ENCODE measurements at regions not wholly inside any gene's neighbourhood (a gene's known extent, or its start where the extent isn't known, plus 50 kb on each side); places are given as distances from the start of the nearest gene placed in this dataset.

- H3K4me1 ChIP-seq (ENCODE audit: insufficient read depth, low read length) = no peaks in the 10 kb centered on the region
- no peaks in the 10 kb centered on the region for H3K36me3 ChIP-seq (ENCODE audit: insufficient read depth, low read length)
- Mint-ChIP-seq H3K4me1 (ENCODE audit: low read depth, unreplicated experiment) (no peaks in the 10 kb centered on the region), H3K36me3 (ENCODE audit: low read depth, unreplicated experiment) (no peaks in the 10 kb centered on the region), H3K9me3 (ENCODE audit: unreplicated experiment) (no peaks in the 10 kb centered on the region), H3K4me3 (ENCODE audit: unreplicated experiment) (no peak overlapping the region), H3K27ac (ENCODE audit: unreplicated experiment) (no peak overlapping the region), H3K27me3 (ENCODE audit: low read depth, unreplicated experiment) (no peaks in the 10 kb centered on the region)
- FAIRE-seq = no peak
- H3K9me3 ChIP-seq (ENCODE audit: insufficient read depth, low read depth, low read length) = no peaks in the 10 kb centered on the region
- H3K27me3 ChIP-seq (ENCODE audit: insufficient read depth, low read length) = no peaks in the 10 kb centered on the region
- no peaks in the 10 kb centered on the region for H4K20me1 ChIP-seq (ENCODE audit: insufficient read depth, low read length)
- H2AFZ ChIP-seq (ENCODE audit: low read depth, low read length) = no peak overlapping the region
- H3K4me2 ChIP-seq (ENCODE audit: low read length) = no peak overlapping the region
- H3K27ac ChIP-seq (ENCODE audit: low read depth, low read length) = no peak overlapping the region
- H3K9ac ChIP-seq (ENCODE audit: low read length) = no peak overlapping the region
- DNase-seq (ENCODE audit: low read depth) = no peak
- no peaks in the 10 kb centered on the region for H3K79me2 ChIP-seq (ENCODE audit: insufficient read depth, low read length)
- H3K4me3 ChIP-seq (ENCODE audit: insufficient read depth, low read depth, low read length) = no peak overlapping the region
- TF ChIP-seq EZH2 (IDR thresholded peaks at IDR 0.05; ENCODE audit: insufficient read depth, low read length) = no peak
- TF ChIP-seq, protein P1, sequence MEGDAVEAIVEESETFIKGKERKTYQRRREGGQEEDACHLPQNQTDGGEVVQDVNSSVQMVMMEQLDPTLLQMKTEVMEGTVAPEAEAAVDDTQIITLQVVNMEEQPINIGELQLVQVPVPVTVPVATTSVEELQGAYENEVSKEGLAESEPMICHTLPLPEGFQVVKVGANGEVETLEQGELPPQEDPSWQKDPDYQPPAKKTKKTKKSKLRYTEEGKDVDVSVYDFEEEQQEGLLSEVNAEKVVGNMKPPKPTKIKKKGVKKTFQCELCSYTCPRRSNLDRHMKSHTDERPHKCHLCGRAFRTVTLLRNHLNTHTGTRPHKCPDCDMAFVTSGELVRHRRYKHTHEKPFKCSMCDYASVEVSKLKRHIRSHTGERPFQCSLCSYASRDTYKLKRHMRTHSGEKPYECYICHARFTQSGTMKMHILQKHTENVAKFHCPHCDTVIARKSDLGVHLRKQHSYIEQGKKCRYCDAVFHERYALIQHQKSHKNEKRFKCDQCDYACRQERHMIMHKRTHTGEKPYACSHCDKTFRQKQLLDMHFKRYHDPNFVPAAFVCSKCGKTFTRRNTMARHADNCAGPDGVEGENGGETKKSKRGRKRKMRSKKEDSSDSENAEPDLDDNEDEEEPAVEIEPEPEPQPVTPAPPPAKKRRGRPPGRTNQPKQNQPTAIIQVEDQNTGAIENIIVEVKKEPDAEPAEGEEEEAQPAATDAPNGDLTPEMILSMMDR (IDR thresholded peaks at IDR 0.05; ENCODE audit: insufficient read depth, low read depth, low read length) = no peak
Measured at GRCh38 chr18:41206341-41206830, 748.6 kb upstream of the PIK3C3 start.

DNA sequence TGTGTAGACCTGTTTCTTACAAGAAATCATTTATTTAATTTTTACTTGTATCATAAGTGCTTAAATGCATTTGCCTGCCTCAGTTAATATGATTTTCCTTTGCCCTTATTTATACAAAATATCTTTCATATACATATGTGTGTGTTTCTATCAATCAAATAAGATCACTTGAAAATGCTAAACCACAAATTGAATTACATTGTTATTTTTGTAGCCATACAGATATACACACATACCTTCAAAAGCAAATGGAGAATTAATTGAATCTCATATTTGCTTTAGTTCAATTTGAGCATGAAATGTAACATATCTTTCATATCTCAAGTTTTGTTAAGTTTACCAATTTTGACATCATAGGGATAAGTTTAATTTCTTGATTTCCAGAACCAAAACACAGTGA lies 755.8 kb upstream of the PIK3C3 start:
- H3K4me1 Mint-ChIP-seq (ENCODE audit: low read depth, unreplicated experiment) = no peaks in the 10 kb centered on the region
- TF ChIP-seq, protein P1 (IDR thresholded peaks at IDR 0.05; ENCODE audit: insufficient read depth, low read depth, low read length) = no peak
- TF ChIP-seq EZH2 (IDR thresholded peaks at IDR 0.05; ENCODE audit: insufficient read depth, low read length) = no peak
- no peaks in the 10 kb centered on the region for H3K79me2 ChIP-seq (ENCODE audit: insufficient read depth, low read length)
- H3K27ac ChIP-seq (ENCODE audit: low read depth, low read length) = no peak overlapping the region
- H3K27me3 ChIP-seq (ENCODE audit: insufficient read depth, low read length) = no peaks in the 10 kb centered on the region
- no peak overlapping the region for H3K27ac Mint-ChIP-seq (ENCODE audit: unreplicated experiment)
- no peaks in the 10 kb centered on the region for H4K20me1 ChIP-seq (ENCODE audit: insufficient read depth, low read length)
- no peak overlapping the region for H3K4me3 Mint-ChIP-seq (ENCODE audit: unreplicated experiment)
- no peaks in the 10 kb centered on the region for H3K9me3 ChIP-seq (ENCODE audit: insufficient read depth, low read depth, low read length)
- no peak overlapping the region for H3K4me3 ChIP-seq (ENCODE audit: insufficient read depth, low read depth, low read length)
- no peaks in the 10 kb centered on the region for H3K27me3 Mint-ChIP-seq (ENCODE audit: low read depth, unreplicated experiment)
- DNase-seq (ENCODE audit: low read depth) (no peak), FAIRE-seq (no peak)
- no peak overlapping the region for H3K9ac ChIP-seq (ENCODE audit: low read length)
- H3K4me1 ChIP-seq (ENCODE audit: insufficient read depth, low read length) = no peaks in the 10 kb centered on the region
- H2AFZ ChIP-seq (ENCODE audit: low read depth, low read length) = no peak overlapping the region
- H3K36me3 Mint-ChIP-seq (ENCODE audit: low read depth, unreplicated experiment) = no peaks in the 10 kb centered on the region
- H3K36me3 ChIP-seq (ENCODE audit: insufficient read depth, low read length) = no peaks in the 10 kb centered on the region
- no peaks in the 10 kb centered on the region for H3K9me3 Mint-ChIP-seq (ENCODE audit: unreplicated experiment)
- no peak overlapping the region for H3K4me2 ChIP-seq (ENCODE audit: low read length)

DNA sequence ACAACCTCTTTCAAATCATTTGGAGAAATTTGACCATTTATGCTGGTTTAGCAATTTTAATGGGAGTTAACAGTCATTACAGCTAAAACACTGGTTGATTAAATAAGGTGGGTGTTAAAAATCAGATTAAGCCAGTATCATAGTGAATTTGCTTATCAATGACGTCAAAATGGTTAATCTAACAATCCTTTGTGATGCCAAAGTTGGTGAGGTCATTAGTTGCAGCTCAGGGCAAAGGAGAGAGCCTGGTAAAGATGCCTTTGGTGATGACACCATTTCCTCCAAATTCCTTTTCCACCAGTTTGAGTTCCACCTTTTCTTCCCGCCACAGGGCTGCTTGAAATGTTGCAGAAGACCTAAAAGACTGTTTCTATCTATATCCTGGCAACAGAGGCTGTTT lies 757.1 kb upstream of the PIK3C3 start:
- H3K27ac Mint-ChIP-seq (ENCODE audit: unreplicated experiment) = no peak overlapping the region
- H3K9me3 Mint-ChIP-seq (ENCODE audit: unreplicated experiment) = no peaks in the 10 kb centered on the region
- Histone ChIP-seq H3K9ac (ENCODE audit: low read length) (no peak overlapping the region), H3K36me3 (ENCODE audit: insufficient read depth, low read length) (no peaks in the 10 kb centered on the region), H4K20me1 (ENCODE audit: insufficient read depth, low read length) (no peaks in the 10 kb centered on the region), H3K9me3 (ENCODE audit: insufficient read depth, low read depth, low read length) (no peaks in the 10 kb centered on the region), H3K27me3 (ENCODE audit: insufficient read depth, low read length) (no peaks in the 10 kb centered on the region), H3K4me2 (ENCODE audit: low read length) (no peak overlapping the region), H3K27ac (ENCODE audit: low read depth, low read length) (no peak overlapping the region), H3K4me1 (ENCODE audit: insufficient read depth, low read length) (no peaks in the 10 kb centered on the region), H3K79me2 (ENCODE audit: insufficient read depth, low read length) (no peaks in the 10 kb centered on the region), H3K4me3 (ENCODE audit: insufficient read depth, low read depth, low read length) (no peak overlapping the region), H2AFZ (ENCODE audit: low read depth, low read length) (no peak overlapping the region)
- no peak for FAIRE-seq
- TF ChIP-seq, protein P1 (IDR thresholded peaks at IDR 0.05; ENCODE audit: insufficient read depth, low read depth, low read length) = no peak
- TF ChIP-seq EZH2 (IDR thresholded peaks at IDR 0.05; ENCODE audit: insufficient read depth, low read length) = no peak
- no peak for DNase-seq (ENCODE audit: low read depth)
- no peaks in the 10 kb centered on the region for H3K27me3 Mint-ChIP-seq (ENCODE audit: low read depth, unreplicated experiment)
- H3K4me1 Mint-ChIP-seq (ENCODE audit: low read depth, unreplicated experiment) = no peaks in the 10 kb centered on the region
- H3K36me3 Mint-ChIP-seq (ENCODE audit: low read depth, unreplicated experiment) = no peaks in the 10 kb centered on the region
- H3K4me3 Mint-ChIP-seq (ENCODE audit: unreplicated experiment) = no peak overlapping the region
